Lung (tissue), 9 donors: ENCODE measurements at regions not wholly inside any gene's neighbourhood (a gene's known extent, or its start where the extent isn't known, plus 50 kb on each side); places are given as distances from the start of the nearest gene placed in this dataset.
"Not testable (repeated sequence)": the region's sequence is repeated elsewhere in the genome, so short reads cannot be mapped to it uniquely, and the experiment has no call there.

Experiments used
- ATAC-seq: fragments of 200-7000 bp; cut with Tn5 transposase; one replicate; pipeline ENCODE4 v1.9.1; 2020; ENCODE audit warnings: moderate number of reproducible peaks; ENCODE audit not compliant: insufficient read depth, low FRiP score
- DNase-seq, 3 donors: peaks; one replicate each; pipeline ENCODE4 v3.0.0-alpha.2; 2013 to 2017
- H3K27ac ChIP-seq, 2 donors: one replicate each; pipeline ENCODE4 v1.5.1; 2013; ENCODE audit warnings: mild to moderate bottlenecking in 2 of 2, moderate library complexity in 2 of 2, control low read depth in 1 of 2, inconsistent platforms in 1 of 2, low read depth in 1 of 2, low read length in 1 of 2
- H3K27me3 ChIP-seq, 3 donors: one replicate each; pipeline ENCODE4 v1.5.1; 2013; ENCODE audit warnings: low read length in 2 of 3; ENCODE audit not compliant: control insufficient read depth in 3 of 3, insufficient read depth in 3 of 3
- H3K36me3 ChIP-seq, 4 donors: one replicate each; pipeline ENCODE4 v1.5.1; 2013; ENCODE audit warnings: low read length in 4 of 4, mild to moderate bottlenecking in 1 of 4, moderate library complexity in 1 of 4; ENCODE audit not compliant: control insufficient read depth in 4 of 4, insufficient read depth in 4 of 4
- H3K4me1 ChIP-seq, 5 donors: one replicate each; pipeline ENCODE4 v1.5.1; 2013; ENCODE audit warnings: low read length in 5 of 5, mild to moderate bottlenecking in 2 of 5, moderate library complexity in 1 of 5; ENCODE audit not compliant: control insufficient read depth in 5 of 5, insufficient read depth in 5 of 5
- H3K4me3 ChIP-seq: one replicate; pipeline ENCODE4 v1.5.1; 2013; ENCODE audit warnings: mild to moderate bottlenecking, control low read depth, moderate library complexity
- H3K9ac ChIP-seq, 2 donors: one replicate each; pipeline ENCODE4 v1.5.1; 2013; ENCODE audit warnings: low read length in 2 of 2, control low read depth in 1 of 2; ENCODE audit not compliant: insufficient read depth in 1 of 2
- H3K9me3 ChIP-seq, 4 donors: one replicate each; pipeline ENCODE4 v1.5.1; 2013; ENCODE audit warnings: low read length in 3 of 4, mild to moderate bottlenecking in 1 of 4, moderate library complexity in 1 of 4; ENCODE audit not compliant: control insufficient read depth in 4 of 4, insufficient read depth in 3 of 4
- WGBS, 2 donors: extraction: QIAGEN DNeasy Blood & Tissue Kit; methylation state at CpG; one replicate each; pipeline ENCODE4 v1.1.7; 2013; 5-methylcytosine and 5-hydroxymethylcytosine counted together
- donor health status: Bipolar disorder and iron deficiency.
- donor health status: healthy.
- donor health status: DM: yes; HTN: yes; CAD: no.

GRCh38 chr21:10100873-10101272 is 420.5 kb upstream of the TPTE start:
- ATAC-seq, H3K9ac ChIP-seq, H3K9me3 ChIP-seq, H3K36me3 ChIP-seq, H3K27ac ChIP-seq, DNase-seq, H3K27me3 ChIP-seq, H3K4me1 ChIP-seq, H3K4me3 ChIP-seq: not testable (repeated sequence)
- 47 to 60% methylated on average over 1 of the region's 2 CpGs for WGBS, 2 donors

- ATAC-seq, H3K36me3 ChIP-seq, H3K9me3 ChIP-seq, H3K27me3 ChIP-seq, H3K27ac ChIP-seq, DNase-seq, H3K4me3 ChIP-seq, H3K9ac ChIP-seq, H3K4me1 ChIP-seq: not testable (repeated sequence)
- WGBS, 2 donors = 68 to 76% methylated on average over 22 to 40 of the region's 40 CpGs
Measured at GRCh38 chr21:10119342-10119741, 402.0 kb upstream of the TPTE start.

GRCh38 chr21:10119746-10120535 is 401.4 kb upstream of the TPTE start:
- DNase-seq, H3K9ac ChIP-seq, H3K4me3 ChIP-seq, H3K27me3 ChIP-seq, H3K27ac ChIP-seq, H3K4me1 ChIP-seq, H3K9me3 ChIP-seq, H3K36me3 ChIP-seq, ATAC-seq: not testable (repeated sequence)
- 77 to 80% methylated on average over 34 to 54 of the region's 58 CpGs for WGBS, 2 donors

- H3K4me1 ChIP-seq, H3K9ac ChIP-seq, H3K4me3 ChIP-seq, H3K27ac ChIP-seq, H3K9me3 ChIP-seq, H3K27me3 ChIP-seq, ATAC-seq, H3K36me3 ChIP-seq: not testable (repeated sequence)
- WGBS, 2 donors = 78 to 82% methylated on average over 11 of the region's 22 CpGs
- DNase-seq = peak in 1 of 3 donors; percentile 1
Measured at GRCh38 chr21:10120536-10120934, 400.8 kb upstream of the TPTE start.

- H3K27ac ChIP-seq, H3K9me3 ChIP-seq, H3K4me1 ChIP-seq, H3K4me3 ChIP-seq, H3K27me3 ChIP-seq, H3K36me3 ChIP-seq, ATAC-seq, H3K9ac ChIP-seq: not testable (repeated sequence)
- DNase-seq = peak in 1 of 3 donors; percentile 1
- WGBS, 2 donors = 76% methylated on average over 21 to 24 of the region's 27 CpGs
Measured at GRCh38 chr21:10120965-10121550, 400.3 kb upstream of the TPTE start.

GRCh38 chr21:10121816-10122455 is 399.4 kb upstream of the TPTE start:
- not testable (repeated sequence) for H3K4me3 ChIP-seq, H3K9ac ChIP-seq, H3K27ac ChIP-seq, ATAC-seq, H3K27me3 ChIP-seq, H3K4me1 ChIP-seq, DNase-seq, H3K9me3 ChIP-seq, H3K36me3 ChIP-seq
- WGBS, 2 donors = 67 to 70% methylated on average over 20 to 31 of the region's 33 CpGs

- H3K9me3 ChIP-seq, H3K4me1 ChIP-seq, H3K36me3 ChIP-seq, H3K27me3 ChIP-seq, ATAC-seq, H3K27ac ChIP-seq, H3K4me3 ChIP-seq, H3K9ac ChIP-seq: not testable (repeated sequence)
- 63 to 65% methylated on average over 24 to 30 of the region's 39 CpGs for WGBS, 2 donors
- peak in 1 of 3 donors; percentile 1 for DNase-seq
Measured at GRCh38 chr21:10122801-10123507, 398.4 kb upstream of the TPTE start.

- not testable (repeated sequence) for ATAC-seq, H3K27ac ChIP-seq, H3K4me1 ChIP-seq, H3K27me3 ChIP-seq, DNase-seq, H3K9ac ChIP-seq, H3K4me3 ChIP-seq, H3K9me3 ChIP-seq, H3K36me3 ChIP-seq
- WGBS, 2 donors = 68 to 70% methylated on average over 19 of the region's 19 CpGs
Measured at GRCh38 chr21:10123508-10123885, 397.9 kb upstream of the TPTE start.
